ENCODE measurements at regions not wholly inside any gene's neighbourhood (a gene's known extent, or its start where the extent isn't known, plus 50 kb on each side); places are given as distances from the start of the nearest gene placed in this dataset.

GRCh38 chr2:67938053-67938452 lies 124.8 kb downstream of the C1D start:
- Histone ChIP-seq H3K27ac (ENCODE audit: low read depth, low read length, poor library complexity, severe bottlenecking) (no peak overlapping the region), H3K36me3 (ENCODE audit: insufficient read depth, low read length, poor library complexity, severe bottlenecking) (no peaks in the 10 kb centered on the region), H3K4me1 (ENCODE audit: insufficient read depth, low read length, poor library complexity, severe bottlenecking) (no peaks in the 10 kb centered on the region), H3K4me3 (ENCODE audit: low read depth, low read length, poor library complexity, severe bottlenecking) (no peak overlapping the region), H3K27me3 (replicated peaks; ENCODE audit: insufficient read depth, low read depth, low read length, poor library complexity) (no peaks in the 10 kb centered on the region), H3K9me3 (ENCODE audit: low read depth, low read length, poor library complexity, severe bottlenecking) (peaks cover 4% of the 10 kb centered on the region)
- no peak for DNase-seq (ENCODE audit: low spot score)
- intact Hi-C loops (cut with micrococcal nuclease; ENCODE audit: unreplicated experiment) = no loop called here
- BruUV-seq (replicated peaks) = no TSS peak
- TF ChIP-seq EZH2 (IDR thresholded peaks at IDR 0.05; ENCODE audit: borderline replicate concordance, low read depth, low read length, poor library complexity, severe bottlenecking) = no peak
- ChIA-PET CTCF (no interaction called here), POLR2A (ENCODE audit: low non-redundant PET) (no interaction called here)

- peaks cover 12% of the 10 kb centered on the region for H3K4me1 ChIP-seq (ENCODE audit: insufficient read depth, low read length, poor library complexity, severe bottlenecking)
- intact Hi-C loops (cut with micrococcal nuclease; ENCODE audit: unreplicated experiment) = no loop called here
- H3K4me3 ChIP-seq (ENCODE audit: low read depth, low read length, poor library complexity, severe bottlenecking) = no peak overlapping the region
- BruUV-seq (replicated peaks) = no TSS peak
- DNase-seq (ENCODE audit: low spot score) = no peak
- ChIA-PET POLR2A (ENCODE audit: low non-redundant PET) (no interaction called here), CTCF (no interaction called here)
- H3K27ac ChIP-seq (ENCODE audit: low read depth, low read length, poor library complexity, severe bottlenecking) = no peak overlapping the region
- H3K36me3 ChIP-seq (ENCODE audit: insufficient read depth, low read length, poor library complexity, severe bottlenecking) = no peaks in the 10 kb centered on the region
- H3K27me3 ChIP-seq (replicated peaks; ENCODE audit: insufficient read depth, low read depth, low read length, poor library complexity) = no peaks in the 10 kb centered on the region
- H3K9me3 ChIP-seq (ENCODE audit: low read depth, low read length, poor library complexity, severe bottlenecking) = peaks cover 8% of the 10 kb centered on the region
- TF ChIP-seq CTCF (conservative IDR thresholded peaks at IDR 0.05; ENCODE audit: low read depth, low read length) (no peak), EZH2 (IDR thresholded peaks at IDR 0.05; ENCODE audit: borderline replicate concordance, low read depth, low read length, poor library complexity, severe bottlenecking) (no peak)
These were observed 117.7 kb downstream of the C1D start for GRCh38 chr2:67945056-67945455.

GRCh38 chr2:67945940-67946339 lies 116.9 kb downstream of the C1D start:
- no peak for DNase-seq (ENCODE audit: low spot score)
- Histone ChIP-seq H3K4me3 (ENCODE audit: low read depth, low read length, poor library complexity, severe bottlenecking) (no peak overlapping the region), H3K9me3 (ENCODE audit: low read depth, low read length, poor library complexity, severe bottlenecking) (peaks cover 8% of the 10 kb centered on the region), H3K36me3 (ENCODE audit: insufficient read depth, low read length, poor library complexity, severe bottlenecking) (no peaks in the 10 kb centered on the region), H3K27ac (ENCODE audit: low read depth, low read length, poor library complexity, severe bottlenecking) (no peak overlapping the region), H3K4me1 (ENCODE audit: insufficient read depth, low read length, poor library complexity, severe bottlenecking) (peaks cover 12% of the 10 kb centered on the region), H3K27me3 (replicated peaks; ENCODE audit: insufficient read depth, low read depth, low read length, poor library complexity) (no peaks in the 10 kb centered on the region)
- TF ChIP-seq CTCF (conservative IDR thresholded peaks at IDR 0.05; ENCODE audit: low read depth, low read length) (no peak), EZH2 (IDR thresholded peaks at IDR 0.05; ENCODE audit: borderline replicate concordance, low read depth, low read length, poor library complexity, severe bottlenecking) (no peak)
- ChIA-PET POLR2A (ENCODE audit: low non-redundant PET) (no interaction called here), CTCF (no interaction called here)
- intact Hi-C loops (cut with micrococcal nuclease; ENCODE audit: unreplicated experiment) = no loop called here
- no TSS peak for BruUV-seq (replicated peaks)

GRCh38 chr2:67948057-67948456 lies 114.7 kb downstream of the C1D start:
- CTCF ChIA-PET = no interaction called here
- POLR2A ChIA-PET (ENCODE audit: low non-redundant PET) = no interaction called here
- Histone ChIP-seq H3K27me3 (replicated peaks; ENCODE audit: insufficient read depth, low read depth, low read length, poor library complexity) (no peaks in the 10 kb centered on the region), H3K36me3 (ENCODE audit: insufficient read depth, low read length, poor library complexity, severe bottlenecking) (no peaks in the 10 kb centered on the region), H3K9me3 (ENCODE audit: low read depth, low read length, poor library complexity, severe bottlenecking) (peaks cover 4% of the 10 kb centered on the region), H3K27ac (ENCODE audit: low read depth, low read length, poor library complexity, severe bottlenecking) (no peak overlapping the region), H3K4me1 (ENCODE audit: insufficient read depth, low read length, poor library complexity, severe bottlenecking) (peaks cover 12% of the 10 kb centered on the region), H3K4me3 (ENCODE audit: low read depth, low read length, poor library complexity, severe bottlenecking) (no peak overlapping the region)
- intact Hi-C loops (cut with micrococcal nuclease; ENCODE audit: unreplicated experiment) = no loop called here
- DNase-seq (ENCODE audit: low spot score) = no peak
- TF ChIP-seq CTCF (conservative IDR thresholded peaks at IDR 0.05; ENCODE audit: low read depth, low read length) (no peak), EZH2 (IDR thresholded peaks at IDR 0.05; ENCODE audit: borderline replicate concordance, low read depth, low read length, poor library complexity, severe bottlenecking) (no peak)
- BruUV-seq (replicated peaks) = no TSS peak
